Fibroblast of lung (primary cell): ENCODE measurements at regions not wholly inside any gene's neighbourhood (a gene's known extent, or its start where the extent isn't known, plus 50 kb on each side); places are given as distances from the start of the nearest gene placed in this dataset.

Experiments used
- DNase-seq, 2 donors: peaks; one replicate each; pipeline versions ENCODE4 v3.0.0 to v3.0.0-alpha.2; 2010; ENCODE audit warnings: low read depth in 2 of 2
- H2AFZ ChIP-seq: 2 replicates; pipeline ENCODE4 v1.5.1; 2012; ENCODE audit warnings: low read length, control low read depth, inconsistent platforms
- H3K27ac ChIP-seq: 2 replicates; pipeline ENCODE4 v1.5.1; 2011; ENCODE audit warnings: low read length, control low read depth; ENCODE audit not compliant: insufficient read depth
- H3K27me3 ChIP-seq: 2 replicates; pipeline ENCODE4 v1.5.1; 2011; ENCODE audit warnings: mild to moderate bottlenecking, low read length; ENCODE audit not compliant: control insufficient read depth, insufficient read depth
- H3K36me3 ChIP-seq: 2 replicates; pipeline ENCODE4 v1.5.1; 2011; ENCODE audit warnings: low read length; ENCODE audit not compliant: control insufficient read depth, insufficient read depth
- H3K4me1 ChIP-seq: 2 replicates; pipeline ENCODE4 v1.5.1; 2011; ENCODE audit warnings: low read length; ENCODE audit not compliant: control insufficient read depth, insufficient read depth; ENCODE audit errors: extremely low read depth
- H3K4me2 ChIP-seq: 2 replicates; pipeline ENCODE4 v1.5.1; 2011; ENCODE audit warnings: low read length, control low read depth; ENCODE audit not compliant: insufficient read depth; ENCODE audit errors: extremely low read depth
- H3K4me3 ChIP-seq, 4 experiments: fragments of 200-600 bp in 1 of 4; sonication (generic) in 1 of 4; replicated peaks in 1 of 4; 2 replicates each; pipeline ENCODE4 v1.5.1; 2011 to 2016; ENCODE audit warnings: low read length in 4 of 4, low read depth in 3 of 4, mild to moderate bottlenecking in 3 of 4, control low read depth in 2 of 4, inconsistent platforms in 1 of 4, mixed read lengths in 1 of 4; ENCODE audit not compliant: insufficient read depth in 1 of 4; ENCODE audit errors: control extremely low read depth in 1 of 4
- H3K79me2 ChIP-seq: 2 replicates; pipeline ENCODE4 v1.5.1; 2012; ENCODE audit warnings: mild to moderate bottlenecking, low read length, inconsistent platforms; ENCODE audit not compliant: control insufficient read depth, insufficient read depth
- H3K9ac ChIP-seq: 2 replicates; pipeline ENCODE4 v1.5.1; 2011; ENCODE audit warnings: mild to moderate bottlenecking, low read length, control low read depth; ENCODE audit not compliant: insufficient read depth
- H3K9me3 ChIP-seq: 2 replicates; pipeline ENCODE4 v1.5.1; 2012; ENCODE audit warnings: low read depth, low read length; ENCODE audit not compliant: control insufficient read depth, insufficient read depth
- H4K20me1 ChIP-seq: 2 replicates; pipeline ENCODE4 v1.5.1; 2011; ENCODE audit warnings: low read length; ENCODE audit not compliant: control insufficient read depth, insufficient read depth; ENCODE audit errors: extremely low read depth
- EZH2 ChIP-seq: IDR thresholded peaks from 2 replicates; pipeline ENCODE4 v1.5.1; 2012; ENCODE audit warnings: low read length, control low read depth, mild to moderate bottlenecking; ENCODE audit errors: missing control alignments
- TF ChIP-seq, protein P1 (sequence below), 2 donors: IDR thresholded peaks in 1 of 2; conservative IDR thresholded peaks in 1 of 2; 1 replicate in 1 of 2; 2 replicates in 1 of 2; pipeline ENCODE4 v1.5.1; 2011 to 2012; ENCODE audit warnings: low read length in 2 of 2, control low read depth in 1 of 2, inconsistent platforms in 1 of 2, low read depth in 1 of 2, mild to moderate bottlenecking in 1 of 2

DNA sequence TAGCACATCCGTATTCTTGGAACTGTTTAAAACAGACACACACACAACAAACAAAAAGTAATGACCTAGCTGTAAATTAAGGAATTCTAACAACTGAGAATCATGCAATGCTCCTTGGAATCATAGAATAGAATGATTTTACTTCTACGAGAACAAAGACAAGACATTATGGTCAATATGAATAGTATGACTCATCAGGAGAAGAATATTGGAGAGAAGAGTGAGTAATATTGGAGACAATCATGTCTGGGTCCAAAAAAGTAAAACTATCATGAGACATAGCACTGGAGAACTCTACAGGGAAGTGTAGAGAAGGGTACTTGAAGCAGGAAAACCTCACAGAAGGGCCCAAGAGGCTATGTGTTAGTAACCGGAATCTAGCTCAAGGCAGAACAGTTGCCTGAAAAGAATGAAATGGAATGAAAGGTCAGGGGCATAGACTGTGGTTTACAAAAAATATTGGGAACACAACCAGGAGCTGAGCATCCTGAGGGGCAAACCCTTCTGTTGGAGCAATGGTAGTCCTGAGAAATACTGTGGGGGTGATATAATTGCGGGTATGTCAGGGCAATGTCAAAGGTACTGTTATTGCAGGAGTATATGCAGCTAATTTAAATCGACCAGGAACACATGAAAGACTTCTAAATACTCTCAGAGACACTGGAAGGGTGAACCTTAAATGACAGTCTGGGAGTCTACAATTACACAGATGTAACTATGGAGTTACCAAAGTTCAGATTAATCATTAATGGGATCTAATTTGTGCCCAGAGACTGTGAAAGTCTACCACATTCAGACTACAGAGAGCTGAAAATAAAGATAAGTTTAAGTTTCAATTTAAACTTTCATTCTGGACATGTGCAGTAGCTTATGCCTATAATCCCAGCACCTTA lies 201.2 kb downstream of the BCHE start:
- Histone ChIP-seq H3K36me3 (no peaks in the 10 kb centered on the region), H3K4me3 (no peak overlapping the region), H2AFZ (no peak overlapping the region), H3K4me1 (no peaks in the 10 kb centered on the region), H3K9ac (no peak overlapping the region), H3K4me2 (no peak overlapping the region), H3K9me3 (no peaks in the 10 kb centered on the region), H3K79me2 (no peaks in the 10 kb centered on the region), H3K27ac (no peak overlapping the region), H4K20me1 (no peaks in the 10 kb centered on the region), H3K27me3 (no peaks in the 10 kb centered on the region)
- TF ChIP-seq, protein P1, sequence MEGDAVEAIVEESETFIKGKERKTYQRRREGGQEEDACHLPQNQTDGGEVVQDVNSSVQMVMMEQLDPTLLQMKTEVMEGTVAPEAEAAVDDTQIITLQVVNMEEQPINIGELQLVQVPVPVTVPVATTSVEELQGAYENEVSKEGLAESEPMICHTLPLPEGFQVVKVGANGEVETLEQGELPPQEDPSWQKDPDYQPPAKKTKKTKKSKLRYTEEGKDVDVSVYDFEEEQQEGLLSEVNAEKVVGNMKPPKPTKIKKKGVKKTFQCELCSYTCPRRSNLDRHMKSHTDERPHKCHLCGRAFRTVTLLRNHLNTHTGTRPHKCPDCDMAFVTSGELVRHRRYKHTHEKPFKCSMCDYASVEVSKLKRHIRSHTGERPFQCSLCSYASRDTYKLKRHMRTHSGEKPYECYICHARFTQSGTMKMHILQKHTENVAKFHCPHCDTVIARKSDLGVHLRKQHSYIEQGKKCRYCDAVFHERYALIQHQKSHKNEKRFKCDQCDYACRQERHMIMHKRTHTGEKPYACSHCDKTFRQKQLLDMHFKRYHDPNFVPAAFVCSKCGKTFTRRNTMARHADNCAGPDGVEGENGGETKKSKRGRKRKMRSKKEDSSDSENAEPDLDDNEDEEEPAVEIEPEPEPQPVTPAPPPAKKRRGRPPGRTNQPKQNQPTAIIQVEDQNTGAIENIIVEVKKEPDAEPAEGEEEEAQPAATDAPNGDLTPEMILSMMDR (conservative IDR thresholded peaks at IDR 0.05 in 1 of 2, IDR thresholded peaks at IDR 0.05 in 1 of 2; ENCODE audit: low read depth in 1 of 2, low read length in 2 of 2) = no peak
- peak in 1 of 2 donors; percentile 34 for DNase-seq

DNA sequence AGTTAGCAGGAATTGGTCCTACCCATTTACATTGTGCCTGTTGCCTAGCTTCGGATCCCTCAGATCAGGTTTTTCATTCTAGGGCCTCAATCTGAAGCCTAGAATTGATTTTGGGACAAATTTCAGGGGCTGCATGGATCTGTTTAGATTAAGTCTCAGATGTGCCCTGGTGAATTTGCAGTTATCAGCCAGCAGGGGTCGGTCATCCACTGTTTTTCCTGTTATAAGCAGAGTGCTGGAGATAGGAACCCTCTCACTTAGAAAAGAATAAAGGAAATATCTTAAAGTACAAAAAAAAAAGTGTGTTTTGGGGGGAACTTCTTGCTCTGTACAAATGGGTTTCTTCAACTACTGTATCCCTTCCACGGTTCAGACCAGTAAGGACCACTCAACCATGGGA lies 212.5 kb downstream of the BCHE start:
- Histone ChIP-seq H3K79me2 (no peaks in the 10 kb centered on the region), H3K4me1 (no peaks in the 10 kb centered on the region), H3K36me3 (no peaks in the 10 kb centered on the region), H3K4me3 (no peak overlapping the region), H3K9ac (no peak overlapping the region), H3K27ac (no peak overlapping the region), H3K27me3 (no peaks in the 10 kb centered on the region), H3K4me2 (no peak overlapping the region), H2AFZ (no peak overlapping the region), H4K20me1 (no peaks in the 10 kb centered on the region), H3K9me3 (no peaks in the 10 kb centered on the region)
- TF ChIP-seq, protein P1 (conservative IDR thresholded peaks at IDR 0.05 in 1 of 2, IDR thresholded peaks at IDR 0.05 in 1 of 2; ENCODE audit: low read depth in 1 of 2, low read length in 2 of 2) = peak in 1 of 2 donors; percentile 44
- no peak for TF ChIP-seq EZH2
- DNase-seq = peak; percentile 3 to 17

DNA sequence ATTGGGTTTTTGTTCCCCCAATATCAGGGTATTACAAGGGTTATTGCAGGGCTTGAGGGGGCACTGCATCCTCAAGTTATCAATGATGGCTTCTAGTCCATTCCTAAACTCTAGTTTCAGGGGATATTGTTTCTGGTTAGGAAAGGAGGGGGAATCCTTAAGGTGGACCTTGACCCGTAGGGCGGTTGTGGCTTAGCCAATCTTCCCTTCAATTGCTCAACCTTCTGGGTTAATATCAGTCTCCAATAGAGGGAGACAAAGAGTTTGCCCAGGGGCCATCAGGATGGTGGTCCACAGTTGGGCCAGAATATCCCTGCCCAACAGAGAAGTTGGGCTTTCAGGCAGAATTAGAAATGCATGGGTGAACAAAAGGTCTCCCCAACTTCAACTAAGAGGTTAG lies 214.9 kb downstream of the BCHE start:
- no peak overlapping the region for H3K4me3 ChIP-seq
- H3K9me3 ChIP-seq = no peaks in the 10 kb centered on the region
- H3K36me3 ChIP-seq = no peaks in the 10 kb centered on the region
- no peak overlapping the region for H3K9ac ChIP-seq
- H3K79me2 ChIP-seq = no peaks in the 10 kb centered on the region
- no peak overlapping the region for H2AFZ ChIP-seq
- H3K4me2 ChIP-seq = no peak overlapping the region
- H3K4me1 ChIP-seq = no peaks in the 10 kb centered on the region
- no peak overlapping the region for H3K27ac ChIP-seq
- TF ChIP-seq EZH2 = no peak
- TF ChIP-seq, protein P1 (conservative IDR thresholded peaks at IDR 0.05 in 1 of 2, IDR thresholded peaks at IDR 0.05 in 1 of 2; ENCODE audit: low read depth in 1 of 2, low read length in 2 of 2) = no peak
- no peaks in the 10 kb centered on the region for H4K20me1 ChIP-seq
- DNase-seq = no peak
- H3K27me3 ChIP-seq = no peaks in the 10 kb centered on the region
